HPDE6-E6E7 (cell line): ENCODE measurements at regions not wholly inside any gene's neighbourhood (a gene's known extent, or its start where the extent isn't known, plus 50 kb on each side); places are given as distances from the start of the nearest gene placed in this dataset.

Experiments
- DNase-seq: peaks from one replicate; pipeline ENCODE4 v3.0.0; 2011; ENCODE audit warnings: missing footprints; ENCODE audit errors: extremely low spot score

GRCh38 chr7:20021831-20022230, 195.4 kb downstream of the MACC1 start:
- no peak for DNase-seq

GRCh38 chr7:20021066-20021465, 196.1 kb downstream of the MACC1 start:
- DNase-seq = no peak

- DNase-seq = no peak
Measured at GRCh38 chr7:20019757-20020432, 197.3 kb downstream of the MACC1 start.

- DNase-seq = no peak
Measured at GRCh38 chr7:20016669-20017068, 200.5 kb downstream of the MACC1 start.

GRCh38 chr7:20013536-20013935, 203.6 kb downstream of the MACC1 start:
- no peak for DNase-seq

- DNase-seq = no peak
Measured at GRCh38 chr7:20012100-20012499, 205.1 kb downstream of the MACC1 start.

GRCh38 chr7:20010877-20011276, 206.3 kb downstream of the MACC1 start:
- DNase-seq = no peak

- no peak for DNase-seq
Measured at GRCh38 chr7:20007510-20007909, 209.7 kb downstream of the MACC1 start.

- no peak for DNase-seq
Measured at GRCh38 chr7:20005081-20005480, 212.1 kb downstream of the MACC1 start.

GRCh38 chr7:19999681-20000080, 217.5 kb downstream of the MACC1 start:
- no peak for DNase-seq

GRCh38 chr7:19991936-19992335, 218.5 kb upstream of the TMEM196 start:
- DNase-seq = no peak

GRCh38 chr7:19989906-19990305, 216.5 kb upstream of the TMEM196 start:
- DNase-seq = no peak

- DNase-seq = no peak
Measured at GRCh38 chr7:19988860-19989259, 215.4 kb upstream of the TMEM196 start.

- no peak for DNase-seq
Measured at GRCh38 chr7:19984231-19984632, 210.8 kb upstream of the TMEM196 start.

- no peak for DNase-seq
Measured at GRCh38 chr7:19982841-19983835, 209.7 kb upstream of the TMEM196 start.

- no peak for DNase-seq
Measured at GRCh38 chr7:19973581-19973980, 200.2 kb upstream of the TMEM196 start.

- no peak for DNase-seq
Measured at GRCh38 chr7:19972876-19973275, 199.5 kb upstream of the TMEM196 start.

- DNase-seq = no peak
Measured at GRCh38 chr7:19971956-19972355, 198.5 kb upstream of the TMEM196 start.

GRCh38 chr7:19970514-19970913, 197.1 kb upstream of the TMEM196 start:
- DNase-seq = no peak

GRCh38 chr7:19969859-19970493, 196.6 kb upstream of the TMEM196 start:
- no peak for DNase-seq

- no peak for DNase-seq
Measured at GRCh38 chr7:19964246-19964645, 190.8 kb upstream of the TMEM196 start.

GRCh38 chr7:19963695-19964094, 190.3 kb upstream of the TMEM196 start:
- DNase-seq = no peak
